Hematopoietic multipotent progenitor cell treated with erythropoietin and hydrocortisone succinate and interleukin-3 and kit ligand, for 15 days (in vitro differentiated cells): ENCODE measurements at regions not wholly inside any gene's neighbourhood (a gene's known extent, or its start where the extent isn't known, plus 50 kb on each side); places are given as distances from the start of the nearest gene placed in this dataset.

ENCODE experiments used
- DNase-seq: peaks from one replicate; pipeline ENCODE4 v3.0.0-alpha.2; 2015; ENCODE audit warnings: low spot score

- DNase-seq = no peak
These were observed 89.6 kb downstream of the RBFOX3 start for GRCh38 chr17:79521225-79521624.

DNA sequence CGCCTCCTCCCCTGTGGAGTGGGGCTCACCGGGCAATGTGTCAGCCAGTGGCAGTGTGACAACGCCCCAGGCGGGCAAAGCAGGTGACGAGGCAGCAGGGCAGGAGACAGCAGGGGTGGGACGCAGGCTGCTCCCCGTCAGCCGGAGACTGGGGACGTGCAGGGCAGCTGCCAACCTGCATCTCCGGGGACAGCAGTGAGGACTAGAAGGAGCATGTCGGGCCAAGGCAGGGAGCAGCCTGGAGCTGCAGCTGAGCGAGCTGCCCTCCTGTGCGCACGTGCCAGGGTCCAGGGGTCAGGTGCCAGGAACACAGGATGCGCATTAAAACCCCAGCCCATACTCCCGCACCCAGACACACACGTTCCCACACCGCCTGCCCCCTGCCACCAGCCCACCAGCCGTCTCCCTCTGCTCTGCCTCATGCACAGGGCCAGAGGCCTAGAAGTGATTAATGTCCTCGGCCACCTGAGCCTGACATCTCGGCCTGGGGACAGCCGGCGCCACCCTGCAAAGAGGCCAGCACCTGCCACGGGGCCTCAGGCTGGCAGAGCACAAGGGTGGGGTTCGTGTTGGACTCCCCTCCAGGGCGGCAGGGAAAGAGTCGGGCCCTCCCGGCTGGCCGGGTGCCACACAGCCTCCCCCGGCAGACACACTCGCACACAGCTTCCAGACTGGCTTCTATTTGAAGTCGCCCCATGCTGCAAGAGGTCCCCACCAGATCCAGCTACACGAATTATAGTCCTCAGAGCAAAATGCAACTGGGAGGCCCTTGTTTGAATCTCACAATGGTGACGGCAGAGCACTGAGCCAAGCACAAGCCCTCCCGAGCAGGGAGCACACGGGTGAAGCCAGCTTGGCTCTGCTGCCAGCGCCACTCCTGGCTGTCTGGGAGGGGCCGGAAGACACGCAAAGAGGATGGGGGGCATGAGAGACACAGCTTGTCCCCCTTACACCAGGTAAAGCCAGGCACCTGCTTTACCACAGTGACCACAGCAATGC is 90.4 kb downstream of the RBFOX3 start:
- no peak for DNase-seq

GRCh38 chr17:79519601-79520000 is 91.2 kb downstream of the RBFOX3 start:
- DNase-seq = no peak

DNA sequence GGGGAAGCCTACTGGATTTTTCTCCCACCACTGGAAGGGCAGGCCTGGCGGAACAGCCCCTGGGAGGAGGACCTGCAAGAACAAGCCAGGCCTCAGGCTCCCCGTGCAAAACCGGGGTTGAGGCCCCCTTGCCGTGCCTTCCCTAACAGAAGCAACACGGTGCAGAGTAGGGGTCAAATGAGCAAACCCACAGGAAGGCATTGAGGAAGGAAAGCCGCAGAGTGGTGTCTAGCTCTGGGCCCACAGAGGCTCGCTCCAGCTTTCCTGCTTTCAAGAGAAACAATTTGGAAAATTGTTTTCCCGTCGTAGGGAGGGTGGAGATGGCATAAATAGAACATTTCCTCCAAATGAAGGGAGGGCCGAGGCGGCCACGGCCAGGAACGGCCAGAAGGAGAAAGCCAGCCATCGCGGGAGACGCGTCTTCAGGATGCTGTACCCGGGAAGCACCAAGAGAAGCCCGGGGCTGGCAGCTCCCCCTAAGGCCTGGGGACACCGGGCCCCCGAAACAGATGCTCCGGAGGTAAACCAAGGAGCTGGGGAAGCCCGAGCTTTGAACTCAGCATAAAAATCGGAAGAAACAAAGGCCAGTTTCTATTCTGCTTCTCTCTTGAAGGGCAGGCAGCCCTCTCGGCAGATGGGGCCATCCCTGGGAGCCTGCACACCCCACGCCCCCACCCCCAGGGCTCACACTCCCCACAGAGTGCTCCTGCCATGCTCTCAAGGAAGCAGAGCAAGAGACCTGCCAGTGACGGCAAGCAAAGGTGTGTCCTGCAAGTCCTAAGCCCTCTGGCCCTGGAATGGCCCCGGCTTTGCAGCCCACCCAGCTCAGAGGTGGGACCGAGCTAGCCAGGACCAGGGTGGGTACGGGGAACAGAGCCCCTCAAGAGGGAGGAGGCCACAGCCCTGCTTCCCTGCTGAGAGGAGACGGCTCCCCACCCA is 92.0 kb downstream of the RBFOX3 start:
- no peak for DNase-seq

DNA sequence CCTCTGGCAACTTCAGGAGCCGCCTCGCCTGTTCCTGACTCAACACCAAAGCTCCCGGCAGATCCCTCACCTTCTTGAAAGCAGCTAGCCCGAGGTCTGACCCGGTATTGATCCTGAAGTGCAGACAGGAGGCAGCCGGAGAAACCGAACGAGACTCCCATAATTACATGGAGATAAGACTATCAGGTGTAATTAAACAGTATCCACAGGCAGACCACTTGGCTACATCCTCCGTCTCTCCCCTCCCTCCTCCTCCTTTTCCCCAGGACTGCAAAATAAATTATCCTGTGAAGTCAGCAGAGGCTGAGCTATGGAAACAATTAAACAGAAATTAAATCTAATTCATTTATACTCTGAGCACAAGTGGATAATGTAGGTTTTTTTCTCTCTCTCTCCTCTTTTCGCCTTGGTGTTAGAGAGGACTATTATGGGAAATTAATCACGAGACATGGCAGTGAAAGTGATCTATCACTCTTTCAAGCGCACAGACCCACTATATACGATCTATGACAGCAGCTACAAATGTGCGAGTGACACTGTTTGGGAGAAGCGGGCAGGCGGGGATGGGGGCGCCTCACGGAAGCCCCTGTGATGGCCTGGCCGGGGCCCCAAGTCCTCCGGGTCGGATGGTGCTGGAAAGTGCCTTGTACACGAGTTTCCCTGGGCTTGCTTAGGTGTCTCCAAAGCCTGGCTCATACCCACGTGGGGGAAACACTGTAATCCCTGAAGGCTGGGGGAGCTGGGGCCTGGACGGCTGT is 92.8 kb downstream of the RBFOX3 start:
- no peak for DNase-seq

DNA sequence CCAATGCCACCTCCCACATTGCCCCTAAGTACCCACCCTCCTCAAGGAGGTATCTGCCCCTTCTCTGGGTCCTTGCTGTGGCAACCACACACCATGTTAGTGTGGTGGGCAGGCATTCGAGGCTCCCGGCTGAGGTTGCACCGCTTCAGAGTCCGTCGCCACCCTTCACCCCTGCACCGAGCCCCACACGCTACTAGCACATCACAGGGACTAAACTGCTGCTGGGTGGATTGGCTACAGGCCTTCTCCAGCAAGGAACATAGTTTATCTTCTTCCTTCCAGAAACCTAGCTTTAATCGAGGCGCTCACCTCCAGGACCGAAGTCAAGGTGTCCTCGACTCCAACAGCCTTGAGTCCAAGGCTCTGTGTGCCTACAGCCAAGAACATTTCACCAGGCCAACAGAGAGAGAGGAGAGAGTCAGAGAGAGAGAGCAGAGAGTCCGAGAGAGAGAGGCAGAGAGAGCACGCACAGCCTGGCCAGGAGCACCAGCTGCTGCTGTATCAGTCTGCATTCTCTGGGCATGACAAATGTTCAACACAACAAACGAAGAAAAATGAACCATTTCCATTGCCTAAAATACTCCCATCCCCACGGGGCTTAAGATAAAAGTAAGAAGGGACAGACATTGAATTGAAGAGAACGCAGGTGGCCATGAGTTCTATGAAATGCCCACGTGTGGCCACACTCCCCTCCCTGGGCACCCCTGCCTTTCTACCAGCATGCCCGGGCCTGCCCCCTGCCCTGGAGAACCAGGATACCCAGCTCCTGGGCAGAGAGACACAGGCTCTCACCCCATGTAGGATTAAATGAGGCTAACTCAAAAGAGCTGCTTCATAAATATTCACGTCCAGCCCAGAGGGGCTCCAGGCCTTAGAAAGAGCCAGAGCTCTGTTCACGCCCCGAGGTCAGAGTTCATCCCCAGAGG is 94.9 kb downstream of the RBFOX3 start:
- no peak for DNase-seq

DNA sequence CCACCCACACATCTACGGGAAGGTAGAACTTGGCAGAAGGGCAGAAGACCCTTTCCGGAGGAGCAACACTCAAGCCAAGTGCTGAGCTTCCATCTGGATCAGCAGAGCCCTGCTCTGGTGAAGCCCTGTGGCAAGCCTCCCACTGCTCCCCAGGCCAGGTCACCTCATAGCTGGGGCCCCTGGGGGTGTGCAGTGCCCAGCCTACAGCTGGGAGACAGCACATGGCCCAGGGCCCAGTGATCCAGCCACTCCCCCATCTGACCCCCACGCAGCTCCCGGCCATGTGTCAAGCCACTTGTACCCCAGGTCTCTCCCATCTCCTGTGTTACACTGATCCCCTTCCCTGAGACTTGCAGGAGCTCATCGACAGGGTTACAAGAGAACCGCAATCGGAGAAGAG is 95.7 kb downstream of the RBFOX3 start:
- DNase-seq = no peak

GRCh38 chr17:79513820-79514535 is 96.9 kb downstream of the RBFOX3 start:
- no peak for DNase-seq

- DNase-seq = no peak
These were observed 97.6 kb downstream of the RBFOX3 start for GRCh38 chr17:79513206-79513605.

DNA sequence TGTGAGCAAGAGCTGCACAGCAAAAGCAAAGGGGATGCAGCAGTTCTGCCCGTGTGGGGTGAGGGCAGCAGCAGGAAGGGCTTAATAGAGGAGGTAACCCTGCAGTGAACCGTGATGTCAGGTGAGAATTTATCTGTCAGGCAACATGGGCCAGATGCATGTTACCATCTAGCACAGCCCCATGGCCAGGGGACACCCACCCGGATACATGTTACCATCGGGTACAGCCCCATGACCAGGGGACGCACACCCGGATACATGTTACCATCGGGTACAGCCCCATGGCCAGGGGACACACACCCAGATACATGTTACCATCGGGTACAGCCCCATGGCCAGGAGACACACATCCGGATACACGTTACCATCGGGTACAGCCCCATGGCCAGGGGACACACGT is 99.4 kb downstream of the RBFOX3 start:
- DNase-seq = no peak

DNA sequence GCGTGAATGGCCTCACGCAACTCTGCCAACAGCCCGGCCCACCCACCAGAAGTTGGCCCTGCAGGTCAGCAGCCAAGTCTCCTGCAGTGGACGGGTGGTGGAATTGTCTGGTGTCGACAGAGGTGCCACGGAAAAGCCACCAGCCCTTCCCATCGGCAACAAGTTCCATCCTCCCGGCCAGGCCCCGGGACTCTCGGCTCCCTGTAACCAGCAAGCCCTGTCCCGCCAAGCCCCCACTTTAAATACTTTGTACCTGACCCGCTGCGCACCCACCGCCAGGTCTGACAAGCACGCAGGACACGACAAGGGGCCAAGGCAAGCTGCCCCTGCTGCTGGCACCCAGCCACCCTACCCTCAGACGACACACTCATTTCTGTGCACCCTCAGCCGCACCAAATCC is 100.8 kb downstream of the RBFOX3 start:
- no peak for DNase-seq

DNA sequence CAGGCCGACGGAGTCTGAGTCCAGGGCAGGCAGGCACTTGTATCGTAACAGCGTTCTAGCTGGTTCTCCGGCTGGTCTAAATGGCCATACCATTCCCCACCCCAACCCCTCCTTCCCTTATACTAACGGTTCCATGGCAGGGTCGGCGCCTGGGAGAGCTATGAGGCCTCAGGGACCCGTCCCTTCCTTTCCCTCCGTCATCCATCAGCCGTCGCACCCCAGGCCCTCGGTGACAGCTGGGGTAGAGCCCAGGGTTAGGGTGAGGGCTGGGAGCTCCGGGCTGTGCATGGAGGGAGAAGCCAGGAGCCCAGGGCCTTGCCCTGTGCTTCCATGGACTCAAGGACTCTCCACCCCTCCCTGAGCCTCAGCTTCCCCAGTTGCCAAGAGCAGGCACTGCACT is 101.4 kb downstream of the RBFOX3 start:
- DNase-seq = no peak

DNA sequence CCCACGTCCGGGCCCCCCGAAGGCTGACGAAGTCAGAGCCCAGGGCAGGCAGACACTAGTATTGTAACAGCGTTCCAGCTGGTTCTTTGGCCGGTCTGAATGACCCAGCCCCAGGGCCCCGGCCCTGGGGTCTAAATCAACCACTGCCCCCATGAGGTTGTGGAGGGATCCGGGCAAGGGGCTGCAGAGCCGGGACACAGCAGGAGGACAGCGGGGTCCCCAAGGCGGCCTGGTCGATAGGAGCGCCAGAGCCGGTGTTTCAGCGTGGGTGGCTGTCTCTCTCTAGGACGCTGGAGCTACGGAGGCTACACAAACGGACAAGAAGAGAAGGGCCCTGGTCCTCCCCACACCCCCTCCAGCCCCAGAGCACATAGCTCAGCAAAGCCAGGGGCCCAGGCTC is 101.8 kb downstream of the RBFOX3 start:
- no peak for DNase-seq

DNA sequence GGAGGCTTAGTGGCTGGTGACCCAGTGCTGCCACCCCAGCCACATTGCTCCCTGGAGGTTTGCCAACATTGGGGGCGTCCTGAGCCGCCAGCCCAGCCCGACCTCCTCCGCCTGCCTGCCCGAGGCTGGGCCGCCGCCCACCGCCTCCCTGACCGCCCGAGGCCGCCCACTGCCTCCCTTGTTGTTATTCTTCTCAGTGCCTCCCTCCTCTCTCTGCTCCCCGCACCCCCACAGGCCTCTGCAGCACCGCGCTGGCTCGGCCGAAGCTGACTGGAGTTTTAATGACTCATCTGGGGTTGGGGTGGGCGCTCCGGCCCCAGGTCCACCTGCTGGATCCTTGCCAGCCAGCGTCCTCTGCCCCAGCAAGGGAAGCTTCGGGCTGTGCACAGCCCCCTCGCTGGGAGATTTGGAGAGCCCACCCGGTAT is 102.5 kb downstream of the RBFOX3 start:
- no peak for DNase-seq

- DNase-seq = no peak
These were observed 103.9 kb downstream of the RBFOX3 start for GRCh38 chr17:79506955-79507354.

DNA sequence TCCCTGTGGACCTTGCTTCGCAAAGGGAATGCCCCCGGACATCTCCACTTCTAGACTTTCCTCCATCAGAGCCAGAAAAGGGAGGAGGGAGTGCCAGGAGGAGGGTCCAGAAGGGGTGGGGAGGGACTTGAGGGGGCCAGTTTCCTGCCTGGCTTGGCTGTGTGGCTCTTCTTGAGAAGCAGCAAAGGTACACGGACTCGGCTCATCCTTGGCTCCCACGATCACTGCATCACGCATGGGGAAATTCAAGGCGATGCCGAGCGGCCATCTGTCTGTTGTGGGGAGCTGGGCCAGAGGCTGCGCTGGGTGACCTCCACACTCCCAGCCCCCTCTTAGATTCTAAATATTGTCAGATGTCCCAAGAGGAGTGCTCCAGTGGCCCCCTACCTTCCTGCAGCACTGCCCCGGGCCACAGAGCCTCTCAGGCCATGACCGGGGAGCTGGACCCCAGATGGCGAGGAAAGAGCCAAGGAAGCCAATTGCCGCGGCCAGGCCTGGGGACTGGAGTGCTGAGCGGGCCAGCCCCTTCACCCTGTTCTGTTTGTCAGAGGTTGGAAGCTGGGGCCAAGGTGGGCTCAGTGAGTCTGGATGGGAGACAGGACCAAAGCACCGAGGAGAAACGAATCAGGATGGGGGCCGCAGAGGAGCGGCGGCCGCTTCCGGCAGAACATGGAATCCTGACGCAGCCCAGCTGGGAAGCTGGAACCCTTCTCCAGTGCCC is 104.5 kb downstream of the RBFOX3 start:
- DNase-seq = no peak

- DNase-seq = no peak
These were observed 105.7 kb downstream of the RBFOX3 start for GRCh38 chr17:79505199-79505598.

- DNase-seq = no peak
These were observed 106.7 kb downstream of the RBFOX3 start for GRCh38 chr17:79504181-79504605.

GRCh38 chr17:79503126-79503839 is 107.6 kb downstream of the RBFOX3 start:
- no peak for DNase-seq
